T-helper 17 cell (primary cell): ENCODE measurements at regions not wholly inside any gene's neighbourhood (a gene's known extent, or its start where the extent isn't known, plus 50 kb on each side); places are given as distances from the start of the nearest gene placed in this dataset.

Experiments
- ATAC-seq: fragments of 150-1000 bp; cut with Tn5 transposase; 2 replicates; pipeline ENCODE4 v1.10.0; 2021; ENCODE audit warnings: mild to moderate bottlenecking, moderate library complexity
- DNase-seq, 3 donors: peaks; one replicate each; pipeline versions ENCODE4 v3.0.0 to v3.0.0-alpha.2; 2020 to 2021
- H3K9me3 ChIP-seq: one replicate; pipeline ENCODE4 v1.7.0; 2013; ENCODE audit warnings: low read length, mild to moderate bottlenecking; ENCODE audit not compliant: control insufficient read depth, poor library complexity, severe bottlenecking
- H3K27ac Mint-ChIP-seq: one replicate; pipeline ENCODE4 v1.8.0; 2022; ENCODE audit warnings: mild to moderate bottlenecking, moderate library complexity, mixed read lengths
- H3K27me3 Mint-ChIP-seq: one replicate; pipeline ENCODE4 v1.8.0; 2022; ENCODE audit warnings: mixed read lengths
- H3K36me3 Mint-ChIP-seq: one replicate; pipeline ENCODE4 v1.8.0; 2022; ENCODE audit warnings: low read depth, mixed read lengths
- H3K4me1 Mint-ChIP-seq: one replicate; pipeline ENCODE4 v1.8.0; 2022; ENCODE audit warnings: mild to moderate bottlenecking, mixed read lengths
- H3K4me3 Mint-ChIP-seq: one replicate; pipeline ENCODE4 v1.8.0; 2022; ENCODE audit warnings: mild to moderate bottlenecking, moderate library complexity, mixed read lengths

DNA sequence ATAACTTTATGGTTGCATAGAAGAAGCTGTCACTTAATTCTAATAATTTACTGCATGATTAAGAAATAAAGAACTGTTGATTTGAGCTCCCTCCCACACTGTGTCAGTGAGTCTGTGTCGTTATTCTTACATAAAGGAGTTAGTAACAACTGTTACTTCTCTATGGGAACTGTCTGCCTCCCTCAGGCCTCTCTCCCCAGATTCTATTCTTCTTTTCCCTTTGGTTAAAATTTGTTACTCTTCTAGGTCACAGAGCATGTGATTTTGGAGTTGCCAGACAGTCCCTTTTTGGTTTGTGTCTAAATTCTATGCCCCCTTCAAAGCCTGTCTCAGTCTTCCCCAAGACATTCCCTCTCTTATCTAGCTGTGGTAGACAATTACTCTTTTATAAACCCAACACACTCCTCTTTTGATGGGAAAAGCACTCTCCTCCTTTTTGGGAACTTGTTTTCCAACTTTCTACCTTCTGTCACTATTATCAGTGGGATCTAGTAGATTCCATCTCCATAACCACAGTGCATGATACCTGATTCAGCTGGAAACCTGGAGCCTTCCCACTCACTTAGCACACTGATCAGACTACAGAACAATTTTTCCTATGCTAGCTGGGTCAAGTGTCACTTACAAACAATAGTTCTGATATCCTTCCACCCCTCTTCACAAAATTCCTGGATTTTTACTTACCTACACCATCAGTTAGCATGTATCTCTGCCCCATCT is 422.1 kb upstream of the TGFBR2 start:
- ATAC-seq: no peak
- Mint-ChIP-seq H3K4me1 (no peaks in the 10 kb centered on the region), H3K27me3 (peaks cover 48% of the 10 kb centered on the region), H3K36me3 (no peaks in the 10 kb centered on the region), H3K27ac (no peak overlapping the region), H3K4me3 (no peak overlapping the region)
- H3K9me3 ChIP-seq: no peaks in the 10 kb centered on the region
- DNase-seq: no peak

DNA sequence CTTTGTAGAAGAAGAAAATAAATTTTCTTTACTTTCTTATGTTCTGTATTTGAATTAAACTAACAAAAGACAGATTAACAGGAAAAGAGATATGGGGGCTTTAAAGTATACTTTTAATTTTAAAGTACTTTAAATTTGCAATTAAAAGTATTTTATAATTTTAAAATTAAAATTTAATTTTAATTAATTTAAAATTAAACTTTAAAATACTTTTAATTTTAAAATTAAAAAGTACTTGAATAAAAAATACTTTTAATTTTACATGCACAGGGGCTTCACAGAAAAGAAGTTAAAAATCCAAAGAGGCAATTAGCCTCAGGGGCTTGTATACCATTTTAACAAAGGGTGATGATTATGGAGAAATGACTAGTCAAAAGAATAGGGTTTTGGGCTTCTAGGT is 420.5 kb upstream of the TGFBR2 start:
- ATAC-seq (no peak), DNase-seq (no peak)
- no peaks in the 10 kb centered on the region for H3K9me3 ChIP-seq
- Mint-ChIP-seq H3K36me3 (no peaks in the 10 kb centered on the region), H3K27ac (no peak overlapping the region), H3K4me1 (no peaks in the 10 kb centered on the region), H3K4me3 (no peak overlapping the region), H3K27me3 (peaks cover 44% of the 10 kb centered on the region)

DNA sequence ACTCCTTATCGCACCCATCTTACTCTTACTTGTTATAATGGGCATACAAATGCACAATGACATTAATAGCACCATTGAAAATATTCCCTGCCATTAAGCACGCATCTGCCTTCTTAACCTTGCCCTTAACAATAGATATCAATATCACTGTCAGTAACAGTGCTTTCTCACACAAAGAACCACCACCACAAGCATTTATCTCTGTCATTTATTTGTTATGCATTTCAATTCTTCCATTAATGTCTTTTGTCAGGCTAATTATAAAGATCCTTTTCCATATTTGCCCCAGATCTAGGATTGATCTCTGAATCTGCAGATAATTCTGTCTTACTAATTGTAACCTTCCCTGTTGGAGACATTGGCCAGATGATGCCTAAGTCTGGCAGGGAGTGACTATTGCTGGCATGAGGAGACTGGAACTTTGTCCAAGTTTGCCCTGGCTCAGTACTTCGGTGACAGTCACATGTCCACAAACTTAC is 419.6 kb upstream of the TGFBR2 start:
- DNase-seq (no peak), ATAC-seq (no peak)
- H3K9me3 ChIP-seq: no peaks in the 10 kb centered on the region
- Mint-ChIP-seq H3K4me1 (no peaks in the 10 kb centered on the region), H3K36me3 (no peaks in the 10 kb centered on the region), H3K27ac (no peak overlapping the region), H3K4me3 (no peak overlapping the region), H3K27me3 (peaks cover 39% of the 10 kb centered on the region)

DNA sequence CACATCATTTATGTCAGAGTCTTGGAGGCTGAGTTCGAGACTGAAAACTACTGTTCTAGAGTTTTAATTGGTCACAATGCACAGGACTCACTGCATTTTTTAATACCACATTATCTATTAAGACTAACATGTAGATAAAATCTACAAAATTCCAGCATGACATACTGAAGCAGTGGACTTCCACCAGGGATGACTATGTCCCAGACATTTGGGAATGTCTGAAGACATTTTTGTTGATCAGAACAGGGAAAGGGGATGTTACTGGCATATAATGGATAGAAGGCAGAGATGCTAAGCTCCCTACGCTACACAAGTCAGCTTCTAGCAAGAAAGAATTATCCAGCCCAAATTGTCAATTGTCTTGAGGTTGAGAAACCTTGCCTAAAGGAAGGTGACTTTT is 419.0 kb upstream of the TGFBR2 start:
- no peak for DNase-seq
- Mint-ChIP-seq H3K27me3 (peaks cover 34% of the 10 kb centered on the region), H3K36me3 (no peaks in the 10 kb centered on the region), H3K27ac (no peak overlapping the region), H3K4me1 (no peaks in the 10 kb centered on the region), H3K4me3 (no peak overlapping the region)
- no peak for ATAC-seq
- no peaks in the 10 kb centered on the region for H3K9me3 ChIP-seq

DNA sequence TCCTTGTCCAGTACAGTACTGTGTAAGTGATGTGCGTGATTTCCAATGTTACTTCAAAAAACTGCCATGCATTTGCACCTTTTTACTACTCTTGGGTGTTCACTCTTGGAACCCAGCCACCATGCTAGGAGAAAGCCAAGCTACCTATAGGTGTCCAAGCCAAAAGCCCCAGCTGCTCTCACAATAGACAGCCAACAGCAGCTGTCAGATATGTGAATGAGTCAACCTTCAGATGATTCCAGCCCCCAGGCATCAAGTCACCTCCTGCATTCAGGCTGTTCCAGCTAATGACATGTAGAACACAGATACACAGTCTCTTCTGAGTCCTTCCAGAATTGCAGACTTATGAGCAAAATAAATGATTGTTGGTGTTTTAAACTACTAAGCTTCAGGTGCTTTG is 417.7 kb upstream of the TGFBR2 start:
- H3K9me3 ChIP-seq: no peaks in the 10 kb centered on the region
- Mint-ChIP-seq H3K36me3 (no peaks in the 10 kb centered on the region), H3K4me1 (no peaks in the 10 kb centered on the region), H3K4me3 (no peak overlapping the region), H3K27me3 (peaks cover 33% of the 10 kb centered on the region), H3K27ac (no peak overlapping the region)
- DNase-seq: no peak
- ATAC-seq: no peak

DNA sequence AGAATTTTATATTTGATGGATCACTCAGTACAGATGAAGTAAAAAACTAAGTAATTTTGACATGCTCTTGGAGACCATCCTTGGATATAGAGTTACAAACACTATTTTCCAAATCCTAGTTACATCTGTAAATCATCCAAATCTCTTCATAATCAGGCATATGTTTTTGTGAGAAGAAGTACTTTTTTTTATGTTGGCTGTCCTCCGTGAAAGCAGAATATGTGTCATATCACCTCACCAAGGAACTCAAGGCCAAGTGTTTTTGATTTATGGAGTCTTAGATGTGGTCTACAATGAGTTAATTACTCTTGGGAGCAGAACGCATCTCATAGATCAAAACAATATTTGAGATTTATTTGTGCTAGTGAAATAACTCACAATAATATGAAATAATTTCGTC is 416.5 kb upstream of the TGFBR2 start:
- Mint-ChIP-seq H3K4me3 (no peak overlapping the region), H3K27me3 (peaks cover 32% of the 10 kb centered on the region), H3K27ac (no peak overlapping the region), H3K36me3 (no peaks in the 10 kb centered on the region), H3K4me1 (no peaks in the 10 kb centered on the region)
- no peak for DNase-seq
- ATAC-seq: no peak
- H3K9me3 ChIP-seq: no peaks in the 10 kb centered on the region

DNA sequence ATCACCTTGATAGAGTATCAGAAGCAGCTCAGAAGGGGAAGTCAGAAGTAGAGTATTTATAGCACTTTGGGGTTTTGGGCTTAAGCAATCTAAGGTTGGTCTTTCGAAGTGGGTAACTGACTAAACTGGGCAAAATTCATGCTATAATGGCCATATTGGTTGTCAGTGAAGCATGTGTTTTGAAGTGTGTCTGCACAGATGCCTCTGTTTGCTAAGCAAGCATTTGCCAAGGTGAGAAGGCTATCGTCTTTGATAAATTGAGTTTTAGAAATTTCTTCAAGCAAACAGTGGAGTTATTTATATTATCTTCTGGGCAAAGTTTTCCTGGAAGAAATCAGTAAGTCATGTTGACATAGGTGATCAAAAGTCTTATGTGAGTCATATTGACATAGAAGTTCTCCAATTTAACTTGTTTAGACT is 412.8 kb upstream of the TGFBR2 start:
- no peak overlapping the region for H3K4me3 Mint-ChIP-seq
- no peaks in the 10 kb centered on the region for H3K36me3 Mint-ChIP-seq
- DNase-seq: no peak
- no peaks in the 10 kb centered on the region for H3K4me1 Mint-ChIP-seq
- ATAC-seq: no peak
- H3K9me3 ChIP-seq: no peaks in the 10 kb centered on the region
- peaks cover 29% of the 10 kb centered on the region for H3K27me3 Mint-ChIP-seq
- no peak overlapping the region for H3K27ac Mint-ChIP-seq

DNA sequence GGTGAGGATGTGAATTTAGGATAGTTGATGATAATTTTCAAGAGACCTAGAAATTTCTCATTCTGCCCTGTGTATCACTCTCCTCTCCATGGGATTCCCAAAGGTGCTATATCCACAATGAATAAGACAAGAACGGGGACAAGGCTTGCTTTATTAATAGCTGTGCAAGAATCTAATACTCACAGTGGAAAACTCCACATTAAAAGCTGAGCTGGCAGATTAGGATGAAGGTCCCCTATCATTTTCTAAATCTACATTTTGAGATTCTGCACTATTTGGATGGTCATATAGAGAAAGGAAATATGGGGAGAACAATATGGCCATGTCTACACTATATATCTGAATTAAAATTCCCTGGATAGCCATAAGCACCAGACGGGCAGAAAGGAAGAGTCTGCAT is 411.0 kb upstream of the TGFBR2 start:
- Mint-ChIP-seq H3K36me3 (no peaks in the 10 kb centered on the region), H3K4me1 (no peaks in the 10 kb centered on the region), H3K4me3 (no peak overlapping the region), H3K27ac (no peak overlapping the region), H3K27me3 (peaks cover 24% of the 10 kb centered on the region)
- DNase-seq (no peak), ATAC-seq (no peak)
- H3K9me3 ChIP-seq: no peaks in the 10 kb centered on the region

DNA sequence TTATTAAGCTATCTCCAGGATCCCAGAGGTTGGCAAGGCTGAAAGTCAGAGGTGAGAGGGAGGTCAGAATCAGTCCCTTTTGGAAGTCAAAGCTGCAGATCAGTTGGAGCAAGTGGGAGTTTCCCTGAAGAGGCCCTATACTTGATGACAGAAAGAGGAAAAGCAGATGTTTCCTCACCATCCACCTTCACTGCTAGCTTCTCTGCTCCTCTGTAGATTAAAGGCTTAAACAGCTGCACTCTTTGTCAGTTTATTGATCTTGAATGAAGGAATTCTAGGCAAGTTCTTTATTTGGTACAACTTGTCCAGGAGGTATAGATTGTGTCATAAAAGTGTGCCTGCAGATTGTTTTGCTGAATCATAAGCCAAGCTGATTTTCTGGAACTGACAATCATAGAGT is 408.2 kb upstream of the TGFBR2 start:
- no peak overlapping the region for H3K4me3 Mint-ChIP-seq

DNA sequence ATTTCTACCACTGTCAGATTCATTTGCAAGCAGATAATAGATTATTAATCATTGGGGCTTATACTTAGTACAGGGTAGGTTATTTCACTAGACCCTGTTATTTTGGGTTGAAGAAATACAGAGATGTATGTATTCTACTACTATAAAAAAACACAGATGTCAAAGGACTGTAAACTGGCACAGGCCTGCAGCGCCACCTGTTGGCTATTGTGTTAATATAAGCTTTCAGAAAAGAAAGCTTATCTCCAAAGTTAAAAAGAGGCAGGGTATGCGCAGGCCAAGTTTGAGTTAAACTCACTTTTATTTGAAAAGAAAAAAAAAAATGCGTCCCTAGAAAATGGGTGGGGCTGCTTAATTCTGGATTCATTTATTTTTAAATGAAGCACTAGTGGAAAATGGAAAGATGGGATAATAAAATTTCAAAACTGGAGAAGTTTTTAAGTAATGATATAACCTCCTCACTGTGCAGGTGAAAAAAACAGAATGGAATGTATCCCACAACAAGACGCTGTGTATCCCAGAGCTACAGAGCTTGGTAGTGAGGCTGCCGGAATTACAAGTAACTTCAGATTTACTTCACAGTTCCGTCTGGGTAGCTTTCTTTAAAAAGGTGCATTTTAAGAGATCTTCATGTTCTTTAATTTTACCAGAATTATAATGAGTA is 407.2 kb upstream of the TGFBR2 start:
- peak; percentile 25 to 52 (median 43) for DNase-seq
- H3K36me3 Mint-ChIP-seq: peaks cover 2% of the 10 kb centered on the region
- peaks cover 23% of the 10 kb centered on the region for H3K27me3 Mint-ChIP-seq
- H3K9me3 ChIP-seq: no peaks in the 10 kb centered on the region
- H3K4me3 Mint-ChIP-seq: no peak overlapping the region
- no peak overlapping the region for H3K27ac Mint-ChIP-seq
- ATAC-seq: peak; percentile 49
- H3K4me1 Mint-ChIP-seq: peaks cover 3% of the 10 kb centered on the region

More for the DNA sequence above, 408.2 kb upstream of the TGFBR2 start:
- DNase-seq (no peak), ATAC-seq (no peak)
- peaks cover 2% of the 10 kb centered on the region for H3K36me3 Mint-ChIP-seq
- no peaks in the 10 kb centered on the region for H3K9me3 ChIP-seq
- peaks cover 33% of the 10 kb centered on the region for H3K27me3 Mint-ChIP-seq
- peaks cover 3% of the 10 kb centered on the region for H3K4me1 Mint-ChIP-seq
- H3K27ac Mint-ChIP-seq: no peak overlapping the region

DNA sequence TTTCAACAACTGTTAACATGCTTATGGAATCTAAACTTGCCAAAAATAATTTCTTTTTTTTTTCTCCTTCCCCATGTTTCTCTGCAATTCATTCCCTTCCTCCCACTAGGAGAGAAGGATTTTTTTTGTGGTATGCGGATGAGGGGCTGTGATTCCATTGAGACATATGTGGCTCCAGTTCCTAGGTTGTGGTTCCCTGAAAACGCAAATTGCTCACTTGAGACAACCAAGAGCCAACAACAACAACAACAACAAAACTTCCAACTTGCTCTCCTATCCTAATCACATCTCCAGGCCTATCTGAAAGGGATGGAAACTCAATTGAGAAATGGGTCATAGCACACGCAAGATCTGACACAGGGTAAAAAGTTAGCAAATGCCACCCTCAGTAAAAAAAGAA is 406.5 kb upstream of the TGFBR2 start:
- Mint-ChIP-seq H3K27me3 (peaks cover 23% of the 10 kb centered on the region), H3K36me3 (peaks cover 2% of the 10 kb centered on the region), H3K4me3 (no peak overlapping the region), H3K4me1 (peaks cover 3% of the 10 kb centered on the region), H3K27ac (no peak overlapping the region)
- no peaks in the 10 kb centered on the region for H3K9me3 ChIP-seq
- DNase-seq (no peak), ATAC-seq (no peak)

DNA sequence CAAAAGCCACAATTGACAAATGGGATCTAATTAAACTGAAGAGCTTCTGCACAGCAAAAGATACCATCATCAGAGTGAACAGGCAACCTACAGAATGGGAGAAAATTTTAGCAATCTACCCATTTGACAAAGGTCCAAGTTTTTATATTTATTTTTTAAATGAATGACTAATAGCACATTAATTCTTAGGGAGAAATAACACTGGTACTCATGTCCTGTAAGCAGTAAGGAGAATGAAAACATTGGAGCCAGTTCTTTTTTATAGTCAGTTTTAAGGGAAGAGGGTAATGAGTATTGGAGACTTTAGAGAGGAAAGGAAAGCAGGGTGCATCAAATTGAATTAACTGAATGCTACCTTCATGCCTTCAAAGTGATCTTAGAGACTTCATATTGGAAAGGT is 404.7 kb upstream of the TGFBR2 start:
- no peaks in the 10 kb centered on the region for H3K9me3 ChIP-seq
- H3K36me3 Mint-ChIP-seq: peaks cover 2% of the 10 kb centered on the region
- ATAC-seq (no peak), DNase-seq (no peak)
- peaks cover 9% of the 10 kb centered on the region for H3K4me1 Mint-ChIP-seq
- peaks cover 10% of the 10 kb centered on the region for H3K27me3 Mint-ChIP-seq
- no peak overlapping the region for H3K27ac Mint-ChIP-seq
- H3K4me3 Mint-ChIP-seq: no peak overlapping the region

DNA sequence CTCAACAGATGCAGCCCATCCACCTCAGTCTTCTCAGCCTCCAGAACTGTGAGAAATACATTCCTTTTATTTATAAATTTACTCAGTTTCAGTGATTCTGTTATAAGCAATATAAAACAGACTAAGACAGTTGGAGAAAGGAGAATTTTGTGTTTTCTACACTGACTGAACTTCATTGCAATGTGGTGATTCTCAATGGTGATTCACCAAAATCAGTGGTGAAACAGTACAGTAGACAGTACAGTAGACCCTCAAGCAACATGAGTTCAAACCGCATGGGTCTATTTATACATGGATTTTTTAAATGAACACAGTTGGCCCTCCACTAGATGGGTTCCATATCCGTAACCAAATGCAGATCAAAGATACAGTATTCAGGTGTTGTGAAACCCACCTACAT is 403.1 kb upstream of the TGFBR2 start:
- no peaks in the 10 kb centered on the region for H3K9me3 ChIP-seq
- peaks cover 10% of the 10 kb centered on the region for H3K4me1 Mint-ChIP-seq
- ATAC-seq (no peak), DNase-seq (no peak)
- H3K36me3 Mint-ChIP-seq: peaks cover 2% of the 10 kb centered on the region
- H3K4me3 Mint-ChIP-seq: no peak overlapping the region
- H3K27me3 Mint-ChIP-seq: peaks cover 10% of the 10 kb centered on the region
- no peak overlapping the region for H3K27ac Mint-ChIP-seq

DNA sequence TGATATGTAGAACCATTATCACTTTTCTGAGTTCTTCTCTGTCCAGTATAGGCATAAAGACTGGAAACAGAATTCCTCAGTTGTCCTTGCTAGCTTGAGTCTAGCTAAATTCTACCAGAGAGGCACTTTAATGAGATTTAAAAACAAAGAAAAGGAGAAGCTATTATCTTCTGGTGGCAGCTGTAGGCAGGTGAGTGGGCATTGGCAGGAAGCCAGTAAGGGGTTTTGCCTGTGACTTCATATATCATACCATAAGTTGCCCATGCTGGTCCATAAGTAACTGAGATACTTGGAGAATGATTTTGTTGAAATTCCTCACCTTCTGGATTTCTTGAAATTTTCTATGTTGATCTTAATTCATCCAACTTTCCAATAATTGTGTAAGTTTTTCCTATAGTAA is 402.3 kb upstream of the TGFBR2 start:
- H3K4me1 Mint-ChIP-seq: peaks cover 10% of the 10 kb centered on the region
- H3K4me3 Mint-ChIP-seq: no peak overlapping the region
- H3K27me3 Mint-ChIP-seq: peaks cover 10% of the 10 kb centered on the region
- H3K9me3 ChIP-seq: no peaks in the 10 kb centered on the region
- H3K36me3 Mint-ChIP-seq: peaks cover 2% of the 10 kb centered on the region
- no peak overlapping the region for H3K27ac Mint-ChIP-seq
- DNase-seq: no peak
- ATAC-seq: no peak
